DMS53 (cell line): ENCODE measurements at regions not wholly inside any gene's neighbourhood (a gene's known extent, or its start where the extent isn't known, plus 50 kb on each side); places are given as distances from the start of the nearest gene placed in this dataset.
"Not testable (repeated sequence)": the region's sequence is repeated elsewhere in the genome, so short reads cannot be mapped to it uniquely, and the experiment has no call there.

ENCODE experiments used
- DNase-seq: peaks from one replicate; lab custom pipeline; 2025; lab: John Stamatoyannopoulos, UW

DNA sequence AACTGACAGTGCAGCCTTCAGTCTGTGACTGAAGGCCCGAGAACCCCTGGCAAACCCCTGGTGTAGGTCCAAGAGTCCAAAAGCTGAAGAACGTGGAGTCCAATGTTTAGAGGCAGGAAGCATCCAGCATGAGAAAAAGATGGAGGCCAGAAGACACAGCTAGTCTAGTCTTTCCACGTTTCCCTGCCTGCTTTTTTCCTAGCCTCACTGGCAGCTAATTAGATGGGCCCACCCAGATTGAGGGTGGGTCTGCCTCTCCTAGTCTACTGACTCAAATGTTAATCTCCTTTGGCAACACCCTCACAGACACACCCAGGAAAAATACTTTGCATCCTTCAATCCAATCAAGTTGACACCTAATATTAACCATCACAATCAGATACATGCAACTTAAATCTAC is 87.8 kb downstream of the TENT5D start:
- DNase-seq = not testable (repeated sequence)

DNA sequence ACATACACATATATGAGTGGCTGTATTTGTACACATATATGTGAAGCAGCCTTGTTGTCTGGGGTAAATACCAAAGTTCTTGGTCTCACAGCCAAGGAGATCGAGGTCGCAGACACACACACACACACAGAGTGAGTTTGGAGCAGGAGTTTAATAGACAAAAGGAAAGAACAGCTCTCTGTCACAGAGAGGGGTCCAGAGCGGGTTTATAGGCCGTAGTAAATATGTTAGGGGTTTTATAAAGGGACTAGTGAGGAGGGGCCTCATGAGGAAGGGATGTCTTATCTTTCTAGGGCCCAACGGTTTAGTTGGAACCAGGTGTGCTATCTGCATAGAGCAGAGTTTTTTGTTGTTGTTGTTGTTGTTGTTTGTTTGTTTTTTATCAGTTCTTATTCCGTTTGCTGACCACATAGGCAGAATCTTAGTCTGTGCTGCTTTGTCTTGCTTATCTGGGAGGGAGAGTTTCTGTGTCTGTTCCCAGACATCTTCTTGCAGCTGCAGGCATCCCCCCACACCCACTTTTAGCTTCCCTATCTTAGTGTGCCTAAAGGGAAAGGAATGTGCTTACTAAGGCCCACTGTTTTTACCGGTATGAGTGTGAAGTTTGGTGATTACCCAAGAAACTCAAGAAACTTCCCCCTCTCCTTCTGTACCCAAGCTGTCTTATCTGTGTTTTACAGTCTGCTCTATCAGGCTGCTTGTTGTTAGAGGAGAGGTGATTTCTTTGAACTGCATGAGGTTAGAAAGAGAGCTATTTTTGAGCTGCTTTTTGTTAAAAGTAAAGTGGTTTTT is 91.9 kb downstream of the TENT5D start:
- DNase-seq = no peak

DNA sequence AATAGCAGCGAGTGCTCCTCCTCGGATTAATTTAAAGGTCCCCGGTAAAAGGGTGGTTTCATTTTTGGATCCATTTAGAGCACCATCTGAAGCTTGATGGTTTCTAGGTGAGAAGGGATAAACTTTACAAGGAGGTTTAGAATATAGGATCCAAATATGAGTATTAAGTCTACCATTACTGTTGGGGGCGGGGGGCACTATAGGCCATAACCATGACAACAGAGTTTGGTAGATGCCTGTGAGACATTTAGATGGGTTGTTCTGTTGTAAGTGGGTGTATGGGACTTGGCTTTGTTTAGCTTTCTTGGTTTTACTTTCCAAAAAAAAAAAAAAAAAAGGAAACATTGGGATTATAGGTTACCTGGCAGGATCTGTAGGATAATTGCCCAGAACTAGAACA is 92.7 kb downstream of the TENT5D start:
- DNase-seq = no peak

DNA sequence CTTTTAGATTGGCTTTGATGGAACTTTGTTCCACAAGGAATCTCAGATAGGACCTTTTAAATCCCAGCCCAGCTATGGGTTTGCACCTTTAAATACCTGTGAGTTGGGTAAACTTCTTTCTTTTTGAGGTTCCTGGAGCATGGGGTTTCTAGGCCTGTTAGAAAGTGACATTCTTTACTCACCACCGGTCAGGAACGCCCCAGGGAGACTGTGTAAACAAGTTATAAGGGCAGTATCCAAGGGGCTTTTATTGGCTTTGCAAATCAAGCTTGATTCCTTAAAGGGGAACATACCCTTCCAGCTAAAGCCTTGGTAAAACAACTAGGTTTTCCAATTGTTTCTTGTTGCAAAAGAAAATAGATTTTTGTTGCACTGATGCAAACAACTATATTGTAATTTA is 93.4 kb downstream of the TENT5D start:
- DNase-seq = no peak

DNA sequence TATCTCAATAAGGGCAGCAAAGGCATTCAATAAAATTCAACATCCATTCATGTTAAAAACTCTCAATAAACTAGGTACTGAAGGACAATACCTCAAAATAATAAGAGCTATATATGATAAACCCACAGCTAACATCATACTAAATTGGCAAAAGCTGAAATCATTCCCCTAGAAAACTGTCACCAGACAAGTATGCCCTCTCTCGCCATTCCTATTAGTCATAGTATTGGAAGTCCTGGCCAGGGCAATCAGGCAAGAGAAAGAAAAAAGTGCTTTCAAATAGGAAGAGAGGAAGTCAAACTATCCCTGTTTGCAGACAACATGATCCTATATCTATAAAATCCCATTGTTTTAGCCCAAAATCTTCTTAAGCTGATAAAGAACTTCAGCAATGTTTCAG is 116.8 kb downstream of the TENT5D start:
- DNase-seq = no peak

DNA sequence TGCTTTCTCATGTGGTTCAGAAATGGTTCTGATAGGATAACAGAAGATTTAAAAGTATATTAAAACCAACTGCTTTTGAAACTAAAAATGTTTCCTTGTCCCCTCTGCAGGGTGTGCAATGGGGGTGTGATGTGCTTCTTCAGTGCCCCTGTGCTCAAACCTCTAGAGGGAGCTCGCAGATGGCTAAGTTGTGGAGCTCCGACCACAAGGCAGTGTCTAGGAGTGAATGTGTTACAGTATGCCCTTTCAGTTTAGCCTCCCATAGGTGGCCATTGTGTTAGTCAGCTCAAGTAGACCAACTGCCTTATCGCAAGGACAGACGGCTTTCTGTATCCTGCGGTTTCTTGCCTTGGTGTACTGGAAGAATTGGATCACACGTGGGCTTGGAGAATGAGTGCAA is 130.5 kb downstream of the TENT5D start:
- DNase-seq = peak; percentile 59

DNA sequence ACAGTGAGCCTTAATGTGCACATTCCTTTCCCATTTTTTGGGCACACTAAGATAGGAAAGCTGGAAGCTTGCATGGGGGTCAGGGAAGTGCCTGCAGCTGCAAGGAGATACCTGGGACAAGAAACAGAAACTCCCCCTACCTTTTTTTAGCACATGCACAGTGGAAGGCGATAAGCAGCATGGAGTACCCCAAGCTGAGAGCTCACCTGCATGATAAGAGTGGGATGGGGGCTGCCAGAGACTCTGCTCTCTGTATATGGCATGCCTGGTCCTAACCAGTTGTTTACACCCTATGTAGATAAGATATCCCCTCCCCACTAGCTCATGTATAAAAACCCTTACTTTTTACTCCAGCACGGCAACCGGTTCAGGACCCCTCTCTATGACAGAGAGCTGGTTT is 135.9 kb downstream of the TENT5D start:
- no peak for DNase-seq

DNA sequence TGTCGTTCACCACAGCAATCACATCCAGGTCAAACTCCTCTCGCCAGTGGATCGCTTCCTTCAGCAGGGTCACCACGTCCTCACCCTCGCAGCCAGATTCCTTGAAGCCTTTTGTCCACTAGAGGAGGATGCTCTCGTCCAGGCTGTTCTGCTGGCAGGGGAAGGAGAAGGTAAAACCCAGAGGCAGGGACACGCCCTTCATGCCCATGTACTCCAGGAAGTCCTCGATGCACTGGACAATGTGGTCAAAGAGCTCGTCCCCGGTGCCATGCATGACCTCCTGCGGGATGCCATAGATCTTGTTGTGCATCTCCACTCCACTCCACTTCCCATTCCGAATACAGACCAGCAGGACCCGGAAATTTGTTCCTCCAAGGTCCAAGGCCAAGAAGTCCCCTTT is 152.4 kb downstream of the TENT5D start:
- DNase-seq = no peak

DNA sequence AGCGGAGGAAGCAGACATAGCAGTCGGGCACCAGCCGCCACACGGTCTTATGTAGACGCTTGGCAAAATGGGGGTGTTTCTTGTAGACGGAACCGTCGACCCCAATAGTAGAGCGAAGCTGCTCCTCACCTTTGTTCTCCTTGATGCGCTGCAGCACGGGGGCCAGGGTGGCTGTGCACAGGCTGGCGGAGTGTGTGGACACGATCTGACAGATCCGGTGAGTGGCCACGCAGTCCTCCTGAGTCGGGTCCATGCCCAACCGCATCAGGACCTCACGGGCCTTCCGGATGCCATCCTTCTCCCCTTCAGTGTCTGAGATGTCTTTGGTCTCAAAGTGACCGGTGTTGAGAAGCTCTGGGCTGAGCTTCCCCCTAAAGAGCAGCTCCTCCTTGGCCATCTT is 153.0 kb downstream of the TENT5D start:
- DNase-seq = no peak

DNA sequence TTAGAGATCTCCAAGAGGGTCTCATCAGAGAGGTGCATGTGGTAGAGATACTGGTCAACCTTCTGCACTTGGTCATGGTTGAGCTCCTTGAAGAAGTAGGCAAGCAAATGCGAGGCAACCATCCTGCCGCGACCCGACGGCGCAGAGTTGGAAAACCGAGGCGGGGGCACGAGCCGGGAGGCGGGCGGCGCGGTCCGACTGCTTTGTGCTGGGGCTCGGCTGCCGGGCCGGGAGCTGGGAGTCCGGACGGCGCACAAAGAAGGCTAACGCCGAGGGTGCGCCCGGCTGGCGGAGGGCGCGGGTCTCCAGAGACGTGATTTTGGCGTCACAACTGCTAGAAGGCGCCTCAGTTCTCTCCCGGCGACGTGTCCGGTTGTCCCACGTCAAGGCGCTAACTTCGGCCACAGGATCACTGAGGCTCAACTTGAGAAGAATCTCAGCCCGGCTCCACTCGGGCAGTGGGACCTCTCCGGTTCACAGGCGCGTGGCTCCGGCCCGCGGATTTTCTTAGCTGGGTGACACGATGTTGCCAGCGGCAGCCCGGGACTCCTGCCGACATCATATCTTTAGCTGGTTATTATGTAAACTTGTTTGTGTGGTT is 154.3 kb downstream of the TENT5D start:
- DNase-seq = not testable (repeated sequence)

DNA sequence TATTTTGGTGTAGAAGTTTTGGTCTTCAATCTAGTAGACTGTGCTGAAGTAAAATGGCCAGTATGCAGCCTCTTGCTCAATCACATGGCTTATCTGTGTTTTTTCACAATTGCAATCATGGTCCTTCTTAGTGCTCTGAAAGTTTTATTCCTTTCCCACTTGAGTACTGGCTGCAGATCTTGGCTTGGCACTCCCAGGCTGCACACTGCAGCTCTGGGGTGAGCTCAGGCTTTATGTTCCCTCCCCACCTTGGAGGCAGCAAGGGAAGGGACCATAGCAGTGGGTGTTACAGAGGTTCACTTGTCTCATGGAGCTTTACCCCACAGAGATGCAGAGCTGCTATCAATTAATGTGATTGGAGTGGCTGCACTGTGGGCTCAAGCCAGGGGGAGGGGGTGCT is 156.0 kb downstream of the TENT5D start:
- DNase-seq = no peak

DNA sequence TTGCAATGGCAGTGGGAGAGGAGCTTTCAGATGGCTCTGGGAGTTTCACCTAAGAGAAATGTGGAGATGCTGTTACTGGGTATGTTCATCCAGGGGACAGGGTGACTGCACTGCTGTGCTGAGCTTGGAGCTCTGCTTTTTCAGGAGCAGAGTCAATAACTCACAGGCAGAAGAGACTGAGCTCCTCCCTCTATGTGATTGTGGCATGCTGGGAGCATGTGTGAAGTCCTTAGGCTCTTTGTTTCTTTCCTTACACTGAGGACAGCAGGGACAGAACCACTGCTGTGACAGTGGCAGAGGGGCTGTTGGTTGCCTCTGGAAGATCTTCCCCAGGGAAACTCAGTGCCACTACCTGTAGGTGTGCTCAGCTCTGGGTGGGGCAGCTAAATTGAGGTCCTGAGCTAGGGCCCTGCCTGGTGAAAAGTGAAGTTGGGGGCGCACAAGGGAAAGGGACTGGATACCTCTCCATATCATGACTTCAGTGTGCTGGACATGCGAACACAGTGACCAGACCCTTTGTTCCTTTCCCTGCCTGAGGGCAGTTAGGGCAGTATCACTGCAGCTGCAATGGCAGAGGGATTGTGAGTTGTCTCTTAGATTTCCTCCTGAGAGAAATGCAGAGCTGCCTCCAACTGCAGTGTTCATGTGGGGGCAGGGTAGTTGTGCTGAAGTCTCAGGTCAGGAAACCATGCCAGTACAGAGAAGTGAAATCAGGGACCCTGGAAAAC is 156.7 kb downstream of the TENT5D start:
- peak; percentile 63 for DNase-seq

DNA sequence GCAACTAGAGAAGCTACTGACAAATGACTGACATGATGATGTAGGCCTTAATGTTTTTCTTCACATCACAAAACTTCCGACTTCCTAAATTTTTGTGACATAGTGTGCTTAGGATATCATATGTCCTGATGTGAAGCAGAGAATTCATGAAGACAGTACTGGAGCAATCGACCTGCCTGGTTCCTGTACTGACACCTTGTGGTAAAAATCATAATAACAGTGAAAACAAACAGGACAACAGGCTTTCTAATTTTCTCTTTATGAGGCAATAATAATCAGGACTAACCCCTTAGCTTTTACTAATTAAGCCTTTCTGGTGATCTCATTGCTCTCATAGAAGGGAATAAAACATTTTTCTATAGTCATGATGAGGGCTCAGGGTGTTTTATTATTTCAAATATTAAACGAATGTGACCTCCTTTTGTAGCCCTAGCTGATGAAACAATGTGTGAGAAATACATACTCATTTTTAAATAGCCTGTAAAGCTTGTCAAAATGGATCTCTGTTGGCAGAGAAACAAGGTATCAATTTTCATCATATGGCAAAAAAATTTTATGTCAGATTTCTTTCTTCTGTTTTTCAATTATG is 158.4 kb downstream of the TENT5D start:
- peak; percentile 67 for DNase-seq

DNA sequence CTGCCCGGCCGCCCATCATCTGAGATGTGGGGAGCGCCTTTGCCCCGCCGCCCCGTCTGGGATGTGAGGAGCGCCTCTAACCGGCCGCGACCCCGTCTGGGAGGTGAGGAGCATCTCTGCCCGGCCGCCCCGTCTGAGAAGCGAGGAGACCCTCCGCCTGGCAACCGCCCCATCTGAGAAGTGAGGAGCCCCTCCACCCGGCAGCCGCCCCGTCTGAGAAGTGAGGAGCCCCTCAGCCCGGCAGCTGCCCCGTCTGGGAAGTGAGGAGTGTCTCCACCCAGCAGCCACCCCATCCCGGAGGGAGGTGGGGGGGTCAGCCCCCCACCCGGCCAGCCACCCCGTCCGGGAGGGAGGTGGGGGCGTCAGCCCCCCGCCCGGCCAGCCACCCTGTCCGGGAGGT is 170.7 kb downstream of the TENT5D start:
- not testable (repeated sequence) for DNase-seq

DNA sequence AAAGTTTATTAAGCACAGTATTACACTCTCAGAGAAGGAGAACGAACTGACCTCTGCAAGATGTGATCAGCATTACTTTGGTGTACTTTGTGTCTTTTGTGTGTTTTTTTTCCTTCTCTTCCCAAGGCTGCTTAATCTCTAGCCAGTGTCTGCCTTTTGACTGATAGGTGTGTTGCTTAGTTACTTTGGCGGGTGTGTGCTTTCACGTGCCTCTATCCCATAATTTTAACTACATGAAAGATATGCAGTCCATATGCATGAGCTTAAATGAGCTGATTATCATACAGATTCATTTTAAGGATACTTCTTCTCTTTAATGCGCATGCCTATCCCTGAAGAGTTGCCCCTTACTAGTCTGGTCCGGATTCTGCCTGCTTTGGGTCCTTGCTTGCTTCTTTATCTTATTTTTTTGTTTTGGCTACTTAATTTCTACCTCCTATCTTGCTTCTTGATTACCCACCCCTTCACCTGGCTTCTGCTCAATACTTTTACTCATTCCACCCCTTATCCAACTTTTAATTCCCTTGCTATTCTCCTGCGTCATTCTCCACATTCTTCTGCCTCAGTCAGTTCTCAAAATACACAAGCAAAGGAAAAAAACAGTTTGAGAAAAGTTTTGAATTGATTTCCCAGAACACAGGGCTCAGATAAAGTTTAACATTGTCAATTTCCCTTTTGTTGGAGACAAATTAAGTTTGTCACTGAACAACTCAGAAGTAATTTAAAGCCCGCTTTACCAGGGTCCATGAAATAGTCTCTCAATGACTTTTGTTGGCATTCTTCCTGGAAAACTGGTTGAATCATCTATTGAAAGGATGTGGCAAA is 182.0 kb downstream of the TENT5D start:
- no peak for DNase-seq
